Duodenal mucosa (tissue), 2 donors: ENCODE measurements at regions not wholly inside any gene's neighbourhood (a gene's known extent, or its start where the extent isn't known, plus 50 kb on each side); places are given as distances from the start of the nearest gene placed in this dataset.

Experiments used
- H3K27ac ChIP-seq: one replicate; pipeline ENCODE4 v1.7.0; 2013; ENCODE audit warnings: low read depth, low read length
- H3K27me3 ChIP-seq, 2 donors: one replicate each; pipeline ENCODE4 v1.7.0; 2013; ENCODE audit warnings: low read length in 2 of 2, control low read depth in 1 of 2; ENCODE audit not compliant: insufficient read depth in 2 of 2, control insufficient read depth in 1 of 2
- H3K36me3 ChIP-seq, 2 donors: one replicate each; pipeline ENCODE4 v1.7.0; 2013; ENCODE audit warnings: low read length in 2 of 2, control low read depth in 1 of 2; ENCODE audit not compliant: insufficient read depth in 2 of 2, control insufficient read depth in 1 of 2
- H3K4me1 ChIP-seq, 2 donors: one replicate each; pipeline ENCODE4 v1.7.0; 2013; ENCODE audit warnings: low read length in 2 of 2, control low read depth in 1 of 2; ENCODE audit not compliant: insufficient read depth in 2 of 2, control insufficient read depth in 1 of 2
- H3K4me3 ChIP-seq, 2 donors: one replicate each; pipeline ENCODE4 v1.7.0; 2013; ENCODE audit warnings: low read length in 2 of 2, low read depth in 1 of 2
- H3K9ac ChIP-seq, 2 donors: one replicate each; pipeline ENCODE4 v1.7.0; 2013; ENCODE audit warnings: low read length in 2 of 2, low read depth in 1 of 2
- H3K9me3 ChIP-seq, 2 donors: one replicate each; pipeline ENCODE4 v1.7.0; 2013; ENCODE audit warnings: low read length in 2 of 2, control low read depth in 1 of 2; ENCODE audit not compliant: control insufficient read depth in 1 of 2

DNA sequence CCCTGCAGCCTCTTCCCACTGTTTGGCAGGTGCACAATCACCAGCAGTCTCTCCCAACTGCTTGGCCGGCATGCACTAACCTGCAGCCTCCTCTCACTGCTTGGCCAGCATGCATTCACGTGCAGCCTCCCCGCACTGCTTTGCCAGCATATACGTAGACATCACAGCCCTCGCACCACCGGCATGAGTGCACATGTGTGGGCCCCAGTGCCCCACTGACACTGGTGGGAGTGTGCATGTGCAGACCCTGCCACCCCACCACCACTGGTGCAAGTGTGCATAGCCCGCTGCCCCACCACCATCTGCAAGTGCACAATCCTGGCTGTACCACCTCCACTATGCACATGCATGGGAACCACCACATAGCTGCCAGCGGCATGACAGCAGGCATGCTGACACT is 127.5 kb upstream of the SOX9 start:
- Histone ChIP-seq H3K9ac (no peak overlapping the region), H3K36me3 (no peaks in the 10 kb centered on the region), H3K27me3 (no peaks in the 10 kb centered on the region), H3K4me1 (no peaks in the 10 kb centered on the region), H3K4me3 (no peak overlapping the region), H3K9me3 (no peaks in the 10 kb centered on the region), H3K27ac (no peak overlapping the region)

DNA sequence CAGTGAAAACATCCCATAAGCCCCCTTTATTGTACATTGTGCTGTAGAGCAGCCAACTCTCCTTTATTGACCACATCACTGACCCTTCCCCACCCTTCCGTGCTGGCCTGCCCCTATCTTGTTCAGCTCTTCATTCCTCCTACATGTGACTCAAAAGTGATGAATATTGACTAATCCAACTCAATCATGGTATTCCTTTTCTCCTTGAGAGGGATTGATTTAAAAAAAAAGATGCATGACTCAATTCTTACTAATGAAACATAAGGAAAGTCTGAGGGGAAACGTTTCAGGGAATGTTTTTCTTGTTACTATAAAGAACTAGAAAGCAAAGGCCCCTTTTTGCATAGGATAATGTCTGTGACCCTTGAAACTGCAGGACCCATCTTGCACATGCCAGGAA is 125.2 kb upstream of the SOX9 start:
- Histone ChIP-seq H3K27ac (no peak overlapping the region), H3K9me3 (no peaks in the 10 kb centered on the region), H3K36me3 (no peaks in the 10 kb centered on the region), H3K9ac (no peak overlapping the region), H3K4me3 (no peak overlapping the region), H3K27me3 (no peaks in the 10 kb centered on the region), H3K4me1 (no peaks in the 10 kb centered on the region)

GRCh38 chr17:72004011-72004427 is 116.8 kb upstream of the SOX9 start:
- Histone ChIP-seq H3K36me3 (no peaks in the 10 kb centered on the region), H3K9ac (no peak overlapping the region), H3K4me1 (no peaks in the 10 kb centered on the region), H3K27me3 (no peaks in the 10 kb centered on the region), H3K27ac (no peak overlapping the region), H3K9me3 (no peaks in the 10 kb centered on the region), H3K4me3 (no peak overlapping the region)

DNA sequence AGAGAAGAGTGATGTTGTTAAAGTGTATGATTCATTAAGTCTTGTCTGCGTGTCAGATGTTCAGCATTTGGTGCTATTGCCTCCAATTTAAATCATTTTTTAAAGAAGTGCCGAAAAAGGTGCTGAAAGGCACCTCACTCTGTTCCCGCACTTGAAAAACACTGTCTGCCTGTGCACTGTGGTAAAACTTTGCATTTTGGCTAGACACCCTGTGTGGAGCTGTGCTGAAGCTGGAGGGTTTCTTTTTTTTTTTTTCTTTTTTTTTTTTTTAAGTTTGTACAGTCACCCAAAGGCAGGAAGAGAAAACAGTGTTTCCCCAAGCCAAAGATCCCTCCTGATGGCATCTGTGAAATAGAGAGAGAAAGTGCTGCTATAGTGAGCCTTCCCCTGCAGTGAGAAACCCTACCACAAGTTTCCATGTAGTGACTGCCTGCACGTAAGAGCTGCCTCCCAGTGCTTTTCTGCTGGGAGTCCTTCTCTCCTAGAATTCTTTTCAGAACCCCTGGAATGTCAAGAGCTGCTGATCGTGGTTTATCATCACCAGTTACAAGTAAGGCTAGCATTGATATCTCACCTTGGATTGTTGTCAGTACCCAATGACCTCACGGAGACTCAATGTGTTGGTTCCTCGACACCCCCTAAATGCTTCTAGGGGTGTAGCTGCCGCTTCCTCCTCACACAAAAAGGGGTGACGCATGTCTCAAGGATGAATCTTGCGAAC is 116.0 kb upstream of the SOX9 start:
- Histone ChIP-seq H3K9me3 (no peaks in the 10 kb centered on the region), H3K4me3 (no peak overlapping the region), H3K9ac (no peak overlapping the region), H3K4me1 (no peaks in the 10 kb centered on the region), H3K27me3 (no peaks in the 10 kb centered on the region), H3K36me3 (no peaks in the 10 kb centered on the region), H3K27ac (no peak overlapping the region)

- H3K27me3 ChIP-seq = no peaks in the 10 kb centered on the region
- no peaks in the 10 kb centered on the region for H3K36me3 ChIP-seq
- no peaks in the 10 kb centered on the region for H3K9me3 ChIP-seq
- H3K9ac ChIP-seq = no peak overlapping the region
- no peak overlapping the region for H3K4me3 ChIP-seq
- H3K27ac ChIP-seq = no peak overlapping the region
- no peaks in the 10 kb centered on the region for H3K4me1 ChIP-seq
Measured at GRCh38 chr17:72005332-72006163, 115.3 kb upstream of the SOX9 start.

DNA sequence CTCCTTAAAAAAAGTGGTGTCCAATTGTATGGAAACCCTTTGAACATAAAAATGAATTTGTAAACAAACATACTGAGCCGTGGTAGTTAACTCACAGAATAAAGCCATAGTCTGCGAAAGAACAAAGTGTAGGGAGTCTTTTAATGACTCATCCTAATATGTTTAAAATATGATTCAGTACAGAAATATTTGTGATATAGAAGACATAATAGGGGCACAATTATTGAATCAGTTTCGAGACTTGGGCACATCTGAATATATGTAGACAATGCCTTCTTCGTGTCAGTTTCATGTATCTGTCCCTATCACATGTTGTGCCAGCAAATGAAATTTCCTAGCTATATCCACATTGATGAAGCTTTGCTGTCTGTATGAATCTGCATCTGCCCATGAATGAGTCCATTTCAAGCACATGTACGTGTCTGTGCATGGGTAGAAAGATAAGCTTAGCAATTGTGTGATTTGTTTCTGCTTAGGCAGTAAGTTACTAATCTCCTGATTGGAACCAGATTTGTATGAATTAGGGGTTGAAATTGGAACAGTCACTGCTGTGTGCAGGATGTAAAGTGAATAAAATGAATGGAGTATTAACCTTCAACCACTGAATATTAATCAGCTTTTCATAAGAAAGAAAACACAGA is 112.5 kb upstream of the SOX9 start:
- Histone ChIP-seq H3K9me3 (no peaks in the 10 kb centered on the region), H3K4me1 (no peaks in the 10 kb centered on the region), H3K9ac (no peak overlapping the region), H3K36me3 (no peaks in the 10 kb centered on the region), H3K4me3 (no peak overlapping the region), H3K27ac (no peak overlapping the region), H3K27me3 (no peaks in the 10 kb centered on the region)

DNA sequence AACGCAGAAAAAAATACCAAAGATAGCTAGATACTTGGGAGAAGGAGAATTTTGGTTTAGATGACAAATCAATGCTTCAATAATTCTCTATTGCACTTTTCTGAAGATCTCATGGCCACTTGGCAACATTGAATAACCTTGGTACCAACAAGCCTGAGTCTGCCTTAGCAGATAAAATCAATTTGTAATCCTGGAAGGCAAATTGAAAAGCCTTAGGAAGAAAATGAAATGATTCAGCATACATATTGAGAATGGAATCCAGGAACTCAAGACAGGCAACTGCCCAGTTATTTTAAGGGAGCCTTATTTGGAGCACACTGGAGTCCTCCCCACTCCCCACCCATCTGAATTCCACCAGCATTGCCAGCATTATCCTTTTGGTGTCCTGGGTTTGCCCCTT is 109.3 kb upstream of the SOX9 start:
- H3K4me1 ChIP-seq = no peaks in the 10 kb centered on the region
- no peaks in the 10 kb centered on the region for H3K27me3 ChIP-seq
- no peaks in the 10 kb centered on the region for H3K36me3 ChIP-seq
- H3K9me3 ChIP-seq = no peaks in the 10 kb centered on the region
- H3K9ac ChIP-seq = no peak overlapping the region
- H3K4me3 ChIP-seq = no peak overlapping the region
- no peak overlapping the region for H3K27ac ChIP-seq

DNA sequence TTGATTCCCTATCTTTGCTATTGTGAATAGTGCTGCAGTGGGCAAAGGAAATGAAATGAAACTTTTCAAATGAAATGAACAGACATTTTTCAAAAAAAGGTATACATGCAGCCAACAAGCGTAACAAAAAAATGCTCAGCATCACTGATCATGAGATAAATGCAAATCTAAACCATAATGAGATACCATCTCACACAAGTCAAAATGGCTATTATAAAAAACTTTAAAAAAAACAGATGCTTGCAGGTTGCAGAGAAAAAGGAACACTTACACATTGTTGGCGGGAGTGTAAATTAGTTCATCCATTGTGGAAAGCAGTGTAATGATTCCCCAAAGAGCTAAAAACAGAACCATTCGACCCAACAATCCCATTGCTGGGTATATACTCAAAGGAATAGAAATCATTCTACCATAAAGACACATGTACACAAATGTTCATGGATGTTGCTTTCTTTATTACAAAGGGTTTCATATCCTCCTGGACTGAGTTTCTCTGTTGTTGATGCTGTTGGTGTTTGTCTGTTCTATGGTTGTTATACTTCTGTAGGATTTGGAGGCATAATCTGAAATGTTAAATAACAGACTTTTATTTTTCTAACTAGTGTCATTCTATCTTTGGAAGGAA is 99.3 kb upstream of the SOX9 start:
- no peaks in the 10 kb centered on the region for H3K4me1 ChIP-seq
- peaks cover 0 to 8% of the 10 kb centered on the region in 2 donors for H3K27me3 ChIP-seq
- no peak overlapping the region for H3K9ac ChIP-seq
- H3K9me3 ChIP-seq = no peaks in the 10 kb centered on the region
- H3K27ac ChIP-seq = no peak overlapping the region
- H3K4me3 ChIP-seq = no peak overlapping the region
- H3K36me3 ChIP-seq = no peaks in the 10 kb centered on the region

GRCh38 chr17:72022328-72023275 is 98.2 kb upstream of the SOX9 start:
- Histone ChIP-seq H3K9ac (no peak overlapping the region), H3K27me3 (peaks cover 0 to 8% of the 10 kb centered on the region in 2 donors), H3K9me3 (no peaks in the 10 kb centered on the region), H3K36me3 (no peaks in the 10 kb centered on the region), H3K27ac (no peak overlapping the region), H3K4me3 (no peak overlapping the region), H3K4me1 (no peaks in the 10 kb centered on the region)
